ENCODE measurements at regions not wholly inside any gene's neighbourhood (a gene's known extent, or its start where the extent isn't known, plus 50 kb on each side); places are given as distances from the start of the nearest gene placed in this dataset.

GRCh38 chr4:28548136-28548535 lies 1687.5 kb downstream of the STIM2 start:
- DNase-seq (ENCODE audit: low read depth), result no peak
- no peak overlapping the region for H3K4me3 ChIP-seq (ENCODE audit: low read depth, low read length)
- TF ChIP-seq, protein P1, sequence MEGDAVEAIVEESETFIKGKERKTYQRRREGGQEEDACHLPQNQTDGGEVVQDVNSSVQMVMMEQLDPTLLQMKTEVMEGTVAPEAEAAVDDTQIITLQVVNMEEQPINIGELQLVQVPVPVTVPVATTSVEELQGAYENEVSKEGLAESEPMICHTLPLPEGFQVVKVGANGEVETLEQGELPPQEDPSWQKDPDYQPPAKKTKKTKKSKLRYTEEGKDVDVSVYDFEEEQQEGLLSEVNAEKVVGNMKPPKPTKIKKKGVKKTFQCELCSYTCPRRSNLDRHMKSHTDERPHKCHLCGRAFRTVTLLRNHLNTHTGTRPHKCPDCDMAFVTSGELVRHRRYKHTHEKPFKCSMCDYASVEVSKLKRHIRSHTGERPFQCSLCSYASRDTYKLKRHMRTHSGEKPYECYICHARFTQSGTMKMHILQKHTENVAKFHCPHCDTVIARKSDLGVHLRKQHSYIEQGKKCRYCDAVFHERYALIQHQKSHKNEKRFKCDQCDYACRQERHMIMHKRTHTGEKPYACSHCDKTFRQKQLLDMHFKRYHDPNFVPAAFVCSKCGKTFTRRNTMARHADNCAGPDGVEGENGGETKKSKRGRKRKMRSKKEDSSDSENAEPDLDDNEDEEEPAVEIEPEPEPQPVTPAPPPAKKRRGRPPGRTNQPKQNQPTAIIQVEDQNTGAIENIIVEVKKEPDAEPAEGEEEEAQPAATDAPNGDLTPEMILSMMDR (IDR thresholded peaks at IDR 0.05; ENCODE audit: insufficient read depth, low read depth, low read length), result no peak

- no peak for DNase-seq (ENCODE audit: low read depth)
- no peak overlapping the region for H3K4me3 ChIP-seq (ENCODE audit: low read depth, low read length)
- TF ChIP-seq, protein P1 (IDR thresholded peaks at IDR 0.05; ENCODE audit: insufficient read depth, low read depth, low read length), result no peak
Observed at GRCh38 chr4:28548594-28548993, 1688.0 kb downstream of the STIM2 start.

GRCh38 chr4:28555866-28556265 lies 1695.2 kb downstream of the STIM2 start:
- H3K4me3 ChIP-seq (ENCODE audit: low read depth, low read length), result no peak overlapping the region
- TF ChIP-seq, protein P1 (IDR thresholded peaks at IDR 0.05; ENCODE audit: insufficient read depth, low read depth, low read length), result no peak
- DNase-seq (ENCODE audit: low read depth), result peak; percentile 2

DNA sequence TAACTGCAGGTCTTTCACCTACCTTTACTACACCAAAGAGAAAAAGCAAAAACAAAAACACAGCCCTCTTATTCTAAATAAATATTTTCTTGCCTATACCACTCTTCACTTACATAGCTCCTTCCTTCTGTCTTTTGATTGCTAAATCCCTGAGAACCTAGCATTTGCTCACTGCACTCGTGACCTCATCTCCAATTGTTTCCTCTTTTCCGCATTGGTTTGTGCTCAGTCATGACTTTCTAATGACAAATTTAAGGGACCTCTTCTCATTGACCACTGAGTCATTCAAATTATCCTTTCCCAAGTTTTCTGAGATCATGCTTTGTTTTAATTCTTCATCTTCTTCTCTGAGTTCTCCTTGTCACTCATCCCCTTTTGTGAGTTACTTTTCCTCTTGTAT lies 1697.1 kb downstream of the STIM2 start:
- TF ChIP-seq, protein P1 (IDR thresholded peaks at IDR 0.05; ENCODE audit: insufficient read depth, low read depth, low read length), result no peak
- DNase-seq (ENCODE audit: low read depth), result peak; percentile 11
- H3K4me3 ChIP-seq (ENCODE audit: low read depth, low read length), result no peak overlapping the region

DNA sequence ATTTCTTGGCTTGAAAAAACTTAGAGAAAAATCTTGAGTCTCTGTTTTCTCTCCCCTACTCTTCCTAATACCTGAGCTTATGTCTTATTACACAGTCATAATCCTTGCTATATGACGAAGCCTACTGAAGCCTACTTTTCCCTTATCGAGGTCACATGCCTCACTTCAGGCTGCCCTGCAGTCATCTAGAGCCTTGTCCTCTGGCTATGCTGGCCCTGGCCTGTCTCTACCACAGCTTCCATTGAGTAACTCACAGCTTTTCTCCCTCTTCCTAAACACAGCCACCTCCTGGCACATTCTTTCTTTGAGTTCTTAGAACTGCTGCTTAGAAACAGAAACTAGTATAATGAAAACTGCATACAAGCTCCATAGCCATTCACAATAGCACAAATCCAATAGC lies 1698.3 kb downstream of the STIM2 start:
- no peak overlapping the region for H3K4me3 ChIP-seq (ENCODE audit: low read depth, low read length)
- TF ChIP-seq, protein P1 (IDR thresholded peaks at IDR 0.05; ENCODE audit: insufficient read depth, low read depth, low read length), result no peak
- DNase-seq (ENCODE audit: low read depth), result peak; percentile 1

DNA sequence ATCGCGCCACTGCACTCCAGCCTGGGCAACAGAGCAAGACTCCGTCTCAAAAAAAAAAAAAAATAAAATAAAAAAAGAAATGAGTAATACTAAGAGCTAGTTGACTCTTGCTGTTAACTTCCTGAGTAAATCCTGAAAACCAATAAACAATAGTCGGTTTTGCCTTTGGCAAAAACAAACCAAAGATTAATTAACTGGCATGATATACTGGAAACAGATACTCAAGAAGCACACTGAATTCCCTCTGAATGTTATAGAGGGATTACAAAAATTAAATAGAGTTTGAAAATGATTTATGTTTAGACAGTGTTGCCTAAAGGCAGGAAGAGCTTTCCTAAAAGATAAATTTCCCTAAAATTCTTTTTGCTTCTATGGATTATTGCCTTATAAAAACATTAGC lies 1702.3 kb downstream of the STIM2 start:
- TF ChIP-seq, protein P1 (IDR thresholded peaks at IDR 0.05; ENCODE audit: insufficient read depth, low read depth, low read length), result no peak
- no peak for DNase-seq (ENCODE audit: low read depth)

GRCh38 chr4:28565396-28565795 lies 1704.8 kb downstream of the STIM2 start:
- DNase-seq (ENCODE audit: low read depth), result peak; percentile 0
- H3K4me3 ChIP-seq (ENCODE audit: low read depth, low read length), result no peak overlapping the region
- TF ChIP-seq, protein P1 (IDR thresholded peaks at IDR 0.05; ENCODE audit: insufficient read depth, low read depth, low read length), result no peak

More for the DNA sequence above, 1702.3 kb downstream of the STIM2 start:
- H3K4me3 ChIP-seq (ENCODE audit: low read depth, low read length), result no peak overlapping the region
